NCI-H1105 treated with DMSO at 0.1 percent for 48 hours (cell line): ENCODE measurements at regions not wholly inside any gene's neighbourhood (a gene's known extent, or its start where the extent isn't known, plus 50 kb on each side); places are given as distances from the start of the nearest gene placed in this dataset.
"Not testable (repeated sequence)": the region's sequence is repeated elsewhere in the genome, so short reads cannot be mapped to it uniquely, and the experiment has no call there.

Source experiments
- DNase-seq: peaks from one replicate; lab custom pipeline; 2025; lab: John Stamatoyannopoulos, UW

DNA sequence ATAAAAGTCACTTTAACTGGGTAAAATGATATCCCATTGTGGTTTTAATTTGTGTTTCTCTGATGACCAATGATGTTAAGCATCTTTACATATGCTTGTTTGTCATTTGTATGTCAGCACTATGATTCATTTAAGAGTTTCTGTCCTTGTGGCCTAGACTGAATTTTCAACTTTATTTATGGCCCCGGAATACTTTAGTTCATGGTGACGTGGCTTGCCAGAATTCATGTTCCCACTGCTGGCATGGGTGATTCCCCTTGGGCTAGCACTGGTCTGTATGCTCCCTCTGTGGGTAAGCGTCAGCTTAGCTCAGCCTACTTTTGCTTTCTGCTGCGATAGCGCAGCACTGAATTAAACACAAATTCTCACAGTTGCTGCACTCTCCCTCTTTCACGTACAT is 436.3 kb upstream of the SGO1 start:
- no peak for DNase-seq

DNA sequence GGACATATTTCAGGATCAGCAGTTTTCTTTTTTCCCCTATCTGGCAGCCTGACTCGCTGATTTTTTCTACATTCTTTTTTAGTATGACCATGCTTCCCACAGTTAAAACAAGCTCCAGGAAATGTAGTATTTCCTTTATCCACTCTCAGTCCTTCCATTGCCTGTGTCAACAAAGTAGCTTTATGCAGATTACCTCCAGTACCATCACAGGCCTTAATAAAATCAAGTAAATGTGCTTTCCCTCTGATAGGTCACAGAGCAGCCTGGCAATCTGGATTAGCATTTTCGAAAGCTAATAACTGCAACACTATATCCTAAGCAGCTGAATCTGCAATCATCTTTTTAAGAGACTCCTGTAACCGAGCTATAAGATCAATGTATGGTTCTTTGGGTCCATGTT is 432.6 kb upstream of the SGO1 start:
- not testable (repeated sequence) for DNase-seq

DNA sequence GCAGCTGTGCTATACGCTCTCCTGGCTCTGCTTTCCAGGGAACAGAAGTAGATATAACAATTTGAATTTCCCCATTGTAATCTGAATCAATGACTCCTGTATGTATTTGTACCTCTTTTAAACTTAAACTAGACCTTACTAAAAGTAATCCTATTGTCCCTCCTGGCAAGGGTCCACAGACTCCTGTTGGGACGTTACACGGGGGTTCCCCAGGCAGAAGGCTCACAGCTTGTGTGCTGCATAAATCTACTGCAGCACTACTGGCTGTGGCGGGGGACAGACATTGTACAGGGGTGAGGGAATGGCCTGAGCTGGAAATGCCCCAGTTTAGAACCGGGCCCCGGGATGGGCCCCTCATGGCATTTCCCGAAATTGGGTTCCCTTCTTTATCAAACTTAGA is 432.2 kb upstream of the SGO1 start:
- not testable (repeated sequence) for DNase-seq

DNA sequence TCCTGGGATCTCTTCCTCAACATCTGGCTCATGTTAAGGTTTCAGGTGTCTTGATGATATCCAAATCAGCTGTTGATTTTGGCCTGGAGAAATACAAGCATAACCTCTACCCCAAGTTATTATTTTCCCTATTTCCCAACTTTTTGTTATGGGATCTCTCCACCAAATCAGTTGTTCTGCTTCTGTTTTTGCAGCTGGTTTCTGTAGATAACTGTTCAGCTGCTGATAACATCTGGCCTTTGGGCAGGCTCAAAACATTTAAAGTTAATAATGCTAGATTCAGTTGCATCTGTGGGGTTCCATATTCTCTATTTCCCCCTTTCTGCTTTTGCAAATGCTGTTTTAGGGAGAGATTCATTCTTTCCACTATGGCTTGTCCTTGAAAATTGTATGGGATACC is 430.0 kb upstream of the SGO1 start:
- DNase-seq: not testable (repeated sequence)

DNA sequence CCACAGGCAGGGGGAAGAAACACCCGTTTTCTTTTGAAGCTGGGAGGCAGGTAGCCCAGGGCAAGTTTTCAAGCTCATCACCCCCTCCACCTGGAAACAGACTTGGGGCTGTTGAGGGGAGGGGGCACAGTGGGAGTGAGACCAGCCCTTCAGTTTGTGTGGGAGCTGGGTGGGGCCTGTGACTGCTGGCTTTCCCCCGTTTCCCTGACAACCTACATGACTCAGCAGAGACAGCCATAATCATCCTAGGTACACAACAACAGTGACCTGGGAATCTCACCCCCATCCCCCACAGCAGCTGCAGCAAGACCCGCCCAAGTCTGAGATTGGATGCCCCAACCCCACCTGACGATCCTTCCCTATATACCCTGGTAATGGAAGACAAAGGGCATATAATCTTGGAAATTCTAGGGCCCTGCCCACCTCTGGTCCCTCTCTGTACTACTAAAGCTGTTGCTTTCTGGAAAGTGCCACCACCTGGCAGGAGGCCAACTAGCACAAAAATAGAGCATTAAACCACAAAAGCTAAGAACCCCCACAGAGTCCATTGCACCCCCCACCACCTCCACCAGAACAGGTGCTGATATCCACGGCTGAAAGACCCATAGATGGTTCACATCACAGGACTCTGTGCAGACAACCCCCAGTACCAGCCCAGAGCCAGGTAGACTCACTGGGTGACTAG is 422.2 kb upstream of the SGO1 start:
- no peak for DNase-seq

DNA sequence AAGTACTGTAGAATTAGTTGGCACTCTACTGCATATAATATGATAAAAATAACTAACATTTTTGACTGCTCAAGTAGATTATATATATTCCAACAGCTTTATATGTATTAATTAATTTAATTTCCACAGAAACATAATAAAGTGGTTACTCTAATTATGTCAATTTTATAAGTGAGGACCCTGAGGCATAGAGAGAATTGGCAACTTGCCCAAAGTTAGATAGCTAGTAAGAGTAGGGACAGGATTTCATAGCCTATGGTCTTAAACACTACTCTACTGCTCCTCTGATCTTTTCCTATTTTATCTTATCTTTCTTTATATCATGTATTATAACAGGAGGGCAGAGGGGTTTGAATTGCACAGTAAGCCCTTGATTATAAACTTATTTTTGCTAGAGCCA is 418.7 kb upstream of the SGO1 start:
- peak; percentile 83 for DNase-seq

DNA sequence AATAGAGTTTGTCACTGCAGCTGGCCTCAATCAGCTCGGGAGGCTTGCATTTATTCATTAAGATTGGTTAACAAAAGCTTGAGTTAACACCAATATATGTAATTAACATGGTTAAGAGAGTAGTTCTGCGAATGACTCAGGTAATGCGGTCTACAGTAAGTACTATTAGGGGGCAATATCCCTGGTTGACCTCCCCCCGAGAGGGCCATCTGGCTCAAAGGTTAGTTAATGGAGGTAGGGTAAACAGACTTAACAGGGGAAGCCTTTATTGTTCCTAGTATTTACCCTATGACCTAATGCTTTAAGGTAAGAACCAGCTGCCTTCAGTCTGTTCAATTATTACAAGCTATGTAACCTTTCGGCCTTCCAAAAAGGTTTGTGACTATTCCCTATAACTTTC is 403.3 kb upstream of the SGO1 start:
- no peak for DNase-seq

DNA sequence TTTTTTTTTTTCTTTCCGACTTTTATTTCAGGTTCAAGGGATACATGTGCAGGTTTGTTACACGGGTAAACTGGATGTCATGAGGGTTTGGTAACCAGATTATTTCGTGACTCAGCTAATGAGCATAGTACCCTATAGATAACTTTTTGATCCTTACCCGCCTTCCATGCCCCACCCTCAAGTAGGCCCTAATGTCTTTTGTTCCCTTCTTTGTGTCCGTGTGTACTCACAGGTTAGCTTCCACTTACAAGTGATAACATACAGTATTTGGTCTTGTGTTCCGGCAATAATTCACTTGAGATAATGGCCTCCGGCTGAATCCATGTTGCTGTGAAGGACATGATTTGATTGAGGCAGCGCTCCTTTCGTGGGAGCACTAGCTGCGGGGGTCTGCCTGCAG is 402.8 kb upstream of the SGO1 start:
- DNase-seq: no peak

DNA sequence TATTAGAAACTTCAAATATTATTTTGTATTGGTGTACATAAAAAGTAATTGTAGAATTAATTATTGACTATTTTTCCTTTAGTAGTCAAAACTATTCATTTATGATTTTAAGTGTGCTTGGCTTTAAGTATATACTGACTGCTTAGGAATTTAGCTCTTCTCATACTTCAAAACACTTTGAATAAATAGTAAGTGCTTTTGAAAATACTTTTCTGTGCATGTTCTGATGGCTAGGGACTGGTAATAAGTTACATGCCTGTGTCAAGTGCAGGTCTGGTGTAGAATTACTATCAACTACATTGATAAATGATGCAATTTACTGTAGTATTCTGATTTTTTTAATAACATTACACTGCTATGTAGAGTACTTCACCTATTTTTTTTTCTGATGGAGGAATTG is 397.6 kb upstream of the SGO1 start:
- no peak for DNase-seq

DNA sequence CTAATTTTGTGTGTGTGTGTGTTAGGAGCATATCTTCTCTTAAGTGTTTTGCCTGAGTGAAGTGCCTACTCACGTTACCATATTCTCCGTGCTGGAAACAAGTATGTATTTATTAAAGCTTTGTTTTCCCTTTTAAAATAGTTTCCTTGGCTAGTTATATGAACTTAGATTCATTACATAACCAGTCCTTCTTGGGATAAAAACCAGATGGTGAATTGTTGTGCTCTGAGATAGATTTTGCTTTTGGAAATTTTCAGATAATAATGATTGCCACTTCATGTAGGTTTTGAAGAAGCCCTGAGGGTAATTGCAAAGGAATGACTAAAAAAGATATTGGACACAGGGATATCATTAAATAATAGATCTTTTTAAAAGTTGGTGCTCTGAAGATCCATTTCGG is 390.2 kb upstream of the SGO1 start:
- DNase-seq: no peak

DNA sequence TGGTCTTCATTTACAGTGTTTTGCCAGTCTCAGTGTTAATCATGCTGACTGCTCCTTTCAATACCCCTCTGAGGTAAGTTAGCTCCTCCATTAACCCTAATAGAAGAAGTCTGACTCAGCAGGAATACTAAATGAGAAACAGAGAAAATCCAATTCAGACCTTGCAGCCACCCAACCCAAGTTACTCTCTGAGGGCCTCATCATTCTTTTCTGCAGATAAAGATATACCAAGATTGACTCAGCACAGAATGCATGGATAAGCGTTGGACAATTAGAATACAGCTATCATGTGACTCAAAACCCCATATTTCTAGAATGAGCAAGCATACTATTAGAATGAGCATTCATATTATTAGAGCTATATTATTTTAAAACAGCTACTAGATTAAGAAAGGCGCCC is 389.1 kb upstream of the SGO1 start:
- no peak for DNase-seq

DNA sequence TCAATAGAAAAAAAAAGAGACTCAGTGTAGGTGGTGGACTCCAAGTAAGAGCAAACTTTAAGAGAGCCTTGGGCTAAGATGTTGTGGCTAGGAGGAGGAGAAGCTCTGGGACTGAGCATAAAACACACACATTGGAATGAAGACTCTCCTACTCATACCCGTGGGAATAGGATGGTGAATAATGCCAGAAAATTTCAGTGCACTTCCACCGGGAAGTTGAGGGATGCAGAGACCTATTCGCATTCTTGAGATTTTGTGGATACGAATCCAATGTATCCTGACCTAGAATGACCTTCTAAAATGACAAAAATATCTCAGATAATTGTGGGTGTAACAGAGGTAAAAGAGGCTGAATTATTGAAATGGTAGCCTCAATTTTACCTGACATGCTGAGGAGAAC is 388.7 kb upstream of the SGO1 start:
- no peak for DNase-seq

DNA sequence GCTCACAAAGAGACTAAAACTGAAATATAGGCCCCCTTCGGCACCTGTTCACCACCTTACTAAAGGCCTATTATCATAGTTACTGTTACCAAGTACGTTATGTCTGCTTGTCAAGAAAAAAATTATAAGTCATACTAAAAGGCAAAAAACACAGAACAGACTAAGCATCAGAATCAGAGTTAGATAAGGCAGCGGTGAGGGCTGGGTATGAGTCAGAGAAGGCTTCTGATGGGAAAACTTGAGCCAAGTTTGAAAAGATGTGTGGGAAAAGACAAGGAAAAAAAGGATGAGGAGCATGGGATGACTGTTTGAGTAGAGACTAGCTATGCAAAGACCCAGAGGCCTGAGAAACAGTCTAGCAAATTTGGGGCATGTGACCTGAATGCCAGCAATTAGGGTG is 387.2 kb upstream of the SGO1 start:
- no peak for DNase-seq

DNA sequence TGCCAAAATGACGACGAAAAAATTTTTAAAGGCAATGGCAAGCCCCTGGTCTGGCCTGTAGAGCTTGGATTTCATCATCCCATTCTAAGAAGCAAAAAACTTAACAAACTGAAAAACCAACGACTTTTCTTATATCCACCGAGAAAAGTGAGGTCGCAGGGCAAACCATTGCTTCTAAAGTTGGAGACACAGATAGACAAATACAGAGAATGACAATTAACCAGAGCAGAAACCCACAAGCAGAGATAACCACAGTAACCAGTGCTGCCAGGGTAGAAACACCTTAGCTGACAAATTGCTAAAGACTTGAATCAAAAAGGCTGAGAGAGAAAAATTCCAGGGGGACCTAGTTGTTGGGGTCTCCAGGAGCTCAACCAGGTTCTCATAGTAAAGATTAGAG is 386.5 kb upstream of the SGO1 start:
- DNase-seq: no peak

DNA sequence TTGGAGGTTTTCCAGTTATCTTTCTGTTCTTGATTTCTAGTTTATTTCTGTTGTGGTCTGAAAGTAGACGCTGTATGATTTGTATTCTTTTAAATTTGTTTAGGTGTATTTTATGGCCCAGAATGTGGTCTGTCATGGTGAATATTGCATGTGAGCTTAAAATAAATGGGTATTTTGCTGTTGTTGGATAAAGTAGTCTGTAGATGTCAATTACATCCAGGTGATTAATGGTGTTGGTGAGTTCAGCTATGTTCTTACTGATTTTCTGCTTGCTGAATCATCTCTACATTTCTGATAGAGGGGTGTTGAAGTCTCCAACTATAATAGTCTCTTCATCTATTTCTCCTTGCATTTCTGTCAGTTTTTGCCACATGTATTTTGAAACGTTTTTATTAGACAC is 383.3 kb upstream of the SGO1 start:
- DNase-seq: no peak

DNA sequence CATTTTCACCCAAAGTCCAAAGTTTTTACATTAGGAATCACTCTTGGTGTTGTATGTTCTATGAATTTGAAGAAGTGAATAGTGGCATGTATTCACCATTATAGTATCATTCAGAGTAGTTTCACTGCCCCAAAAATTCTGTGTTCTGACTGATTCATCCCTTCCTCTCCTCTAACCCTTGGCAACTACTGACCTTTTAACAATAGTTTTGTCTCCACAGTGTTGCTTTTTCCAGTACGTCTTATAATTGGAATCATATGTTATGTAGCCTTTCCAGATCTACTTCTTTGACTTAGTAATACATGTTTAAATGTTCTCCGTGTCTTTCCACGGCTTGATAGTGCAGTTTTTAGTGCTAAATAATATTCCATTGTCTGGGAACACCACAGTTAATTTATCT is 379.0 kb upstream of the SGO1 start:
- no peak for DNase-seq

DNA sequence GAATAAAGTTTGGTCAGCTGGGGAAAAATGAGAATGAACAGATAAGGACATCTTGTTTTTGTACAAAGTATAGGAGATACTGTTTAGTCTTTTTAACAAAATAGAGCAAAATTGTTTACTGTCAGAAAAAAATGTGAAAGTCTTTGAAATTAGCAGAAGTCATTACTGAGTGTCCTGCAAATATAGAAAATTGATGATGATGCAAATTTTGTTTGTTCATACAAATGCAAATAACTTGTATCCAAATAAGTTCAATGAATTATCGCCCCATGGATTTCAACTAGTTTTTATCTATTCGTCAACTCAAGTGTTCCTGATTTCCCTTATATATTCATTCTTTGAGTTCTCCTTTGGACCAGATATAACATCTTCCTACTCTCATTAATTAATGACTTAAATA is 378.0 kb upstream of the SGO1 start:
- DNase-seq: no peak

DNA sequence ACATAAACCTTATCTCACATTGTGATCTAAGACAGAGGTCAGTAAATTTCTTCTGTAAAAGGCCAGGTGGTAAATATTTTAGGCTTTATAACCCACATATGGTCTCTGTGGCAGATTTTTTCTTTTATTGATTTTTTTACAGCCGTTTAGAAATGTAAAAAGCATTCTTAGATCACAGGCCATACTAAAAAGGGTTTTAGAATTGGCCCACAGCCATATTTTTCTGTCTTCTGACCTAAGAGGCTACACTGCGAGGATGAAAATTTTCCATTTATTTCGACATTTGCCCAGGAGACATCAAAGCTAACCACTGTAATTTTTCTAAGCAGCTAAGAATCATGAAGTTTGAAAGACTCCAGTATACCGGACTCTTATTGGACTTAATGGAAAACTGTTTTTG is 377.2 kb upstream of the SGO1 start:
- DNase-seq: no peak

DNA sequence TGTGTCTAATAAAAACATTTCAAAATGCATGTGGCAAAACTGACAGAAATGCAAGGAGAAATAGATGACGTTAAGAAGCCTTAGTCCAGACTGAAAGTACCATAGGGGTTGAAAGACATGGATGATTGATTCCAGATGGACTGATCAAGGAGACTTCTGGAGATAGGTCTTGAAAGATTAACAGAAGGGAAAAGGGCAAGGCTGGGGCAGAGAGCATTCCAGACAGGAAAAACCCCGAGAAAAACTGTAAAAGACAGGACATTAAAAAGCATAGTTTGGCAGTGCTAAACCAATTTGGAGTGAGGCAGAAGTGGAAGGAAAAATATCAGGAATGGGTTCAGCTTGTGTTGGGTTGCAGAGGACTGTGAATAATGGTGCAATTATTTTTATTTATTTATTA is 375.2 kb upstream of the SGO1 start:
- DNase-seq: no peak

DNA sequence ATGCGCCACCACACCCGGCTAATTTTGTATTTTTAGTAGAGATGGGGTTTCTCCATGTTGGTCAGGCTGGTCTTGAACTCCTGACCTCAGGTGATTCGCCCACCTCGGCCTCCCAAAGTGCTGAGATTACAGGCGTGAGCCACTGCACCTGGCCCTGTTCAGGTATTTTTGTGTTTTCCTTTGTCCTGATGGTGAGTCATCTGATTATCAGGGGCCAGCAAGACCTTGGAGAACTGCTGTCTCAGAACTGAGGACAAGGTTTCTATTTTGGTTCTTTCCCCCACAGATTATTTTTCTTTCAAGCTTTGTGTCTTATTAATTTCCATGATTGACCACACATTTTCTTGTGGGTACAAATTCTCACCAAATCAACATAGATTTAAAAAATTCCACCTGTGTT is 374.4 kb upstream of the SGO1 start:
- DNase-seq: not testable (repeated sequence)

DNA sequence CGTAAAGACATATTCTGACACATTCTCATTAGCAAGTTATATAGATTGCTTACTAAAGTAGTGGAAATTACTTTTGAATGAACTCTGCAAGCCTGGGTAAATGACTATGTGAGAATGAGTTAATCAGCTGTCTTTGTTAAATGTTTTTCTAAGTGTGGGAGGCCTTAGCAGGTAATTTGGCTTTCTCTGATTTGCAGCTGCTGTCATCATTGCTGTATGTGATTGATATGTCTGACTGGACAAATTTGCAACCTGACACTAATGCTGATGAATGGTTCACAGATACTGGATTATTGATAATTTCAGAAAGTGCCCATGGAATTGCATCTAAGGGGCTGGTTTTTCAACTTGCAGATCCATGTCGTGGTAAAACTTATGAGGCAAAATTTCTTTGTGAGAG is 372.2 kb upstream of the SGO1 start:
- peak; percentile 44 for DNase-seq

DNA sequence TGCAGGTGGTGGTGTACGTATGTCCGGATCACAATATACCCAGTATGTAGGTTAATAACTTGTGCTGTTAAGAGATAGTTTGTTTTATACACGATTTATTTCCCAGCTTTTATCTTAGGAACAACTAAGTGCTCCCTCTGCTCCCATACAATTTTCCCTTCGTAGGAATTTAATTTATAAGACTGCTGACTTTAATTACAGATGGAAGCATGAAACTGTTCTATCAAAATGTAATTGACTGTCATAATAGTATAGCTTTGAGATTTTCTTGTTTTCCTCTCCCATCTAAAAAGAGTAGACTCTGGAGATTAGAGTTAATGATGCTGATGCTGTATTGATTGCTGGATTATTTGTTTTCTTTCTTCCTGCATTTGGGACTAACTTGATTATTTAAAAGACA is 370.7 kb upstream of the SGO1 start:
- no peak for DNase-seq

DNA sequence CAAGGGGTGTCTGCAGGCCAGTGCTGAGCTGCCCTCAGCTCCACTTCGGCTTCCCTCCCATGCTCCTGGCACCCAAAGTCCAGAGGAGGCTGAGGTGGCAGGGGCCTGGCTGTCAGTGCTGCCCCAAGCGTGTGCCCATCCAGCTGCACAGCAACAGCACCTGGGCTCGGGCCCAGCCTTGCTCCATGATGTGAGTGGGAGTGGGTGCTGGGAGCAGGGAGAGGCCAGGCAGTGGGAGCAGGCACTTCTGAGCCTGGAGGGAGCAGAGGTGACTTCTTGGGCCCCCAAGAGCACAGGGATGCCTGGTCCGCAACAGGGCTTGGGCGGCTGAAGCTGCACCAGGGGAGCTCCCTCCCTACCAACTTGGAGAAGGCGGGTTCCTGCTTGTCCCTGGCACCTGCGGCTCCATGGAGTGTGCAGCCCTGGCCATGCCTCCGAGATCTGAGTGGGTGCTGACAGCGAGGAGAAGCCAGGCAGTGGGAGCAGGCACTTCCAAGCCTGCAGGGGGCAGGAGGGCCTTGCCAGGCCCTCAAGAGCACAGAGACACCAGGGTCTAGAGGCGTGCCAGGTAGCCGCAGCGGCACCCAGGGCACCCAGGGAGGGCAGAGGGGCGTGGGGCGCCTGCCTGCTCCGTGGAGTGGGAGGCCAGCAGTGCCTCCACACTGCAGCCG is 366.7 kb upstream of the SGO1 start:
- no peak for DNase-seq
